Ovary (tissue), 3 donors: ENCODE measurements at regions not wholly inside any gene's neighbourhood (a gene's known extent, or its start where the extent isn't known, plus 50 kb on each side); places are given as distances from the start of the nearest gene placed in this dataset.

Experiments used
- POLR2A ChIP-seq: fragments of 450-650 bp; IDR thresholded peaks from one replicate; pipeline ENCODE4 v1.6.1; 2017; ENCODE audit warnings: antibody characterized with exemption, mild to moderate bottlenecking, moderate library complexity
- TF ChIP-seq, protein P1 (sequence below), 3 donors: fragments of 450-650 bp in 2 of 3; fragments of 200-600 bp in 1 of 3; IDR thresholded peaks; one replicate each; pipeline versions ENCODE4 v1.5.1 to v1.8.0; 2016 to 2022; ENCODE audit warnings: antibody characterized with exemption in 3 of 3, mild to moderate bottlenecking in 1 of 3
- donor health status: DM: no; HTN: no; CAD: no.

DNA sequence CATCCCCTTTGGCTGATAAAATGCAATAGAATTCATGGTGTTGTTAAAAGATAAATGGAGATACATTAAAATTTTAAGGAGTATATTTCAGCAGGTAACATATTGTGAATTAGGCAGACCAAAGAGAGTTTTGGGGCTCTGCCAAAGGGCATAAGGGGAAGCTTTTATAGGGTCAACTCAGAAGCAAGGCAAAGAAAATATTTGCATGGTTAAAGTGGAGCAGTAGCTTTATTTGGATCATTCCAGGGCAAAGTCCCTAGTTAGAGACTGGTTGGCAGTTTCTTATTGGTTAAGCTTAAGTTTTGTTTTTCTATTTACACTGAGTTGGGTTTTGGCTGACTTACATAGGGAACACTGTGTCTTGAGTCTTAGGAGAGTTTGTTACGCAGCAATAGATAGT, 75.1 kb upstream of the CA10 start:
- TF ChIP-seq, protein P1, sequence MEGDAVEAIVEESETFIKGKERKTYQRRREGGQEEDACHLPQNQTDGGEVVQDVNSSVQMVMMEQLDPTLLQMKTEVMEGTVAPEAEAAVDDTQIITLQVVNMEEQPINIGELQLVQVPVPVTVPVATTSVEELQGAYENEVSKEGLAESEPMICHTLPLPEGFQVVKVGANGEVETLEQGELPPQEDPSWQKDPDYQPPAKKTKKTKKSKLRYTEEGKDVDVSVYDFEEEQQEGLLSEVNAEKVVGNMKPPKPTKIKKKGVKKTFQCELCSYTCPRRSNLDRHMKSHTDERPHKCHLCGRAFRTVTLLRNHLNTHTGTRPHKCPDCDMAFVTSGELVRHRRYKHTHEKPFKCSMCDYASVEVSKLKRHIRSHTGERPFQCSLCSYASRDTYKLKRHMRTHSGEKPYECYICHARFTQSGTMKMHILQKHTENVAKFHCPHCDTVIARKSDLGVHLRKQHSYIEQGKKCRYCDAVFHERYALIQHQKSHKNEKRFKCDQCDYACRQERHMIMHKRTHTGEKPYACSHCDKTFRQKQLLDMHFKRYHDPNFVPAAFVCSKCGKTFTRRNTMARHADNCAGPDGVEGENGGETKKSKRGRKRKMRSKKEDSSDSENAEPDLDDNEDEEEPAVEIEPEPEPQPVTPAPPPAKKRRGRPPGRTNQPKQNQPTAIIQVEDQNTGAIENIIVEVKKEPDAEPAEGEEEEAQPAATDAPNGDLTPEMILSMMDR (IDR thresholded peaks at IDR 0.05), result no peak
- TF ChIP-seq POLR2A, result no peak
